GM10266 (cell line): ENCODE measurements at regions not wholly inside any gene's neighbourhood (a gene's known extent, or its start where the extent isn't known, plus 50 kb on each side); places are given as distances from the start of the nearest gene placed in this dataset.

Source experiments
- DNase-seq: peaks from one replicate; pipeline ENCODE4 v3.0.0; 2012; ENCODE audit errors: extremely low spot score
- CTCF ChIP-seq: IDR thresholded peaks from 2 replicates; pipeline ENCODE4 v1.5.1; 2012; ENCODE audit warnings: mild to moderate bottlenecking, low read depth; ENCODE audit not compliant: control insufficient read depth, insufficient read depth; ENCODE audit errors: missing control alignments

GRCh38 chr12:19937161-19937560 lies 431.2 kb upstream of the PDE3A start:
- TF ChIP-seq CTCF = no peak
- no peak for DNase-seq

GRCh38 chr12:19938031-19938430 lies 430.3 kb upstream of the PDE3A start:
- no peak for TF ChIP-seq CTCF
- DNase-seq = no peak

- DNase-seq = no peak
- TF ChIP-seq CTCF = no peak
Measured at GRCh38 chr12:19938491-19938890, 429.8 kb upstream of the PDE3A start.

- no peak for DNase-seq
- TF ChIP-seq CTCF = no peak
Measured at GRCh38 chr12:19940267-19940666, 428.1 kb upstream of the PDE3A start.

- no peak for TF ChIP-seq CTCF
- no peak for DNase-seq
Measured at GRCh38 chr12:19941096-19941495, 427.2 kb upstream of the PDE3A start.

- TF ChIP-seq CTCF = no peak
- no peak for DNase-seq
Measured at GRCh38 chr12:19945559-19946435, 422.5 kb upstream of the PDE3A start.

GRCh38 chr12:19946550-19946949 lies 421.8 kb upstream of the PDE3A start:
- DNase-seq = no peak
- TF ChIP-seq CTCF = no peak
